KMS-11 (cell line): ENCODE measurements at regions not wholly inside any gene's neighbourhood (a gene's known extent, or its start where the extent isn't known, plus 50 kb on each side); places are given as distances from the start of the nearest gene placed in this dataset.

Experiments used
- H2AFZ ChIP-seq: fragments of 200-600 bp; sonication (generic); 2 replicates; pipeline ENCODE4 v1.6.1; 2016; ENCODE audit warnings: antibody characterized with exemption, mixed run types, low read depth
- H3K27ac ChIP-seq: fragments of 200-600 bp; sonication (generic); 2 replicates; pipeline ENCODE4 v1.6.1; 2016; ENCODE audit warnings: mild to moderate bottlenecking, mixed run types
- H3K27me3 ChIP-seq: fragments of 200-600 bp; sonication (generic); 2 replicates; pipeline ENCODE4 v1.6.1; 2017; ENCODE audit warnings: mild to moderate bottlenecking, low read depth, mixed run types, moderate library complexity; ENCODE audit not compliant: insufficient read depth
- H3K36me3 ChIP-seq: fragments of 200-600 bp; sonication (generic); 2 replicates; pipeline ENCODE4 v1.6.1; 2017; ENCODE audit warnings: mild to moderate bottlenecking, mixed run types; ENCODE audit not compliant: insufficient read depth
- H3K4me1 ChIP-seq: fragments of 200-600 bp; sonication (generic); 2 replicates; pipeline ENCODE4 v1.6.1; 2016; ENCODE audit warnings: mild to moderate bottlenecking, low read depth, mixed run types; ENCODE audit not compliant: poor library complexity, severe bottlenecking
- H3K4me2 ChIP-seq: fragments of 200-600 bp; sonication (generic); 2 replicates; pipeline ENCODE4 v1.7.0; 2016; ENCODE audit warnings: mild to moderate bottlenecking, mixed run types
- H3K4me3 ChIP-seq: fragments of 200-600 bp; sonication (generic); IDR thresholded peaks from 2 replicates; pipeline ENCODE4 v1.6.1; 2017; ENCODE audit warnings: low read depth, low read length, mixed read lengths; ENCODE audit not compliant: insufficient read depth
- H3K79me2 ChIP-seq: fragments of 200-600 bp; sonication (generic); 2 replicates; pipeline ENCODE4 v1.6.1; 2016; ENCODE audit warnings: low read depth, mixed run types; ENCODE audit not compliant: insufficient read depth
- H3K9ac ChIP-seq: fragments of 200-600 bp; sonication (generic); 2 replicates; pipeline ENCODE4 v1.6.1; 2016; ENCODE audit warnings: mild to moderate bottlenecking, mixed run types
- H4K20me1 ChIP-seq: fragments of 200-600 bp; sonication (generic); 2 replicates; pipeline ENCODE4 v1.6.1; 2016; ENCODE audit warnings: mild to moderate bottlenecking, mixed run types; ENCODE audit not compliant: insufficient read depth
- CTCF ChIP-seq: fragments of 200-600 bp; sonication (generic); conservative IDR thresholded peaks from 2 replicates; pipeline ENCODE4 v1.6.1; 2017; ENCODE audit warnings: low read depth, mild to moderate bottlenecking, antibody characterized with exemption, low read length, moderate library complexity, mixed read lengths

GRCh38 chrX:20434986-20435385, 168.3 kb upstream of the RPS6KA3 start:
- H3K4me1 ChIP-seq = peaks cover 10% of the 10 kb centered on the region
- H3K27ac ChIP-seq = no peak overlapping the region
- H2AFZ ChIP-seq = no peak overlapping the region
- no peak for TF ChIP-seq CTCF
- H3K9ac ChIP-seq = no peak overlapping the region
- H3K36me3 ChIP-seq = no peaks in the 10 kb centered on the region
- no peak overlapping the region for H3K4me2 ChIP-seq
- no peak overlapping the region for H3K4me3 ChIP-seq
- no peaks in the 10 kb centered on the region for H4K20me1 ChIP-seq
- H3K27me3 ChIP-seq = no peaks in the 10 kb centered on the region
- no peaks in the 10 kb centered on the region for H3K79me2 ChIP-seq

- TF ChIP-seq CTCF = no peak
- H3K27me3 ChIP-seq = no peaks in the 10 kb centered on the region
- no peaks in the 10 kb centered on the region for H3K36me3 ChIP-seq
- H2AFZ ChIP-seq = no peak overlapping the region
- H3K79me2 ChIP-seq = no peaks in the 10 kb centered on the region
- H3K4me1 ChIP-seq = peaks cover 10% of the 10 kb centered on the region
- no peaks in the 10 kb centered on the region for H4K20me1 ChIP-seq
- no peak overlapping the region for H3K27ac ChIP-seq
- H3K4me3 ChIP-seq = no peak overlapping the region
- no peak overlapping the region for H3K9ac ChIP-seq
- no peak overlapping the region for H3K4me2 ChIP-seq
Observed at GRCh38 chrX:20433388-20433775, 166.7 kb upstream of the RPS6KA3 start.

- no peak overlapping the region for H2AFZ ChIP-seq
- no peak overlapping the region for H3K4me2 ChIP-seq
- no peak for TF ChIP-seq CTCF
- H3K36me3 ChIP-seq = no peaks in the 10 kb centered on the region
- no peak overlapping the region for H3K9ac ChIP-seq
- peaks cover 10% of the 10 kb centered on the region for H3K4me1 ChIP-seq
- no peaks in the 10 kb centered on the region for H3K79me2 ChIP-seq
- H3K4me3 ChIP-seq = no peak overlapping the region
- no peaks in the 10 kb centered on the region for H4K20me1 ChIP-seq
- H3K27ac ChIP-seq = no peak overlapping the region
- no peaks in the 10 kb centered on the region for H3K27me3 ChIP-seq
Observed at GRCh38 chrX:20432746-20433387, 166.2 kb upstream of the RPS6KA3 start.

- no peak overlapping the region for H3K27ac ChIP-seq
- H3K4me2 ChIP-seq = no peak overlapping the region
- H3K9ac ChIP-seq = no peak overlapping the region
- H2AFZ ChIP-seq = no peak overlapping the region
- H3K79me2 ChIP-seq = no peaks in the 10 kb centered on the region
- H4K20me1 ChIP-seq = no peaks in the 10 kb centered on the region
- H3K4me3 ChIP-seq = no peak overlapping the region
- H3K36me3 ChIP-seq = no peaks in the 10 kb centered on the region
- H3K4me1 ChIP-seq = peaks cover 10% of the 10 kb centered on the region
- no peaks in the 10 kb centered on the region for H3K27me3 ChIP-seq
- no peak for TF ChIP-seq CTCF
Observed at GRCh38 chrX:20432048-20432447, 165.3 kb upstream of the RPS6KA3 start.
